ACC112 (cell line): ENCODE measurements at regions not wholly inside any gene's neighbourhood (a gene's known extent, or its start where the extent isn't known, plus 50 kb on each side); places are given as distances from the start of the nearest gene placed in this dataset.

Source experiments
- H2AFZ ChIP-seq: fragments of 200-600 bp; sonication (generic); one replicate; pipeline ENCODE4 v1.6.0; 2017; ENCODE audit warnings: antibody characterized with exemption, low read length; ENCODE audit not compliant: unreplicated experiment
- H3K27ac ChIP-seq: fragments of 200-600 bp; sonication (generic); 2 replicates; pipeline ENCODE4 v1.5.1; 2014; ENCODE audit warnings: low read depth, mild to moderate bottlenecking, antibody characterized with exemption, low read length, moderate library complexity
- H3K27me3 ChIP-seq: fragments of 200-600 bp; sonication (generic); 2 replicates; pipeline ENCODE4 v1.6.1; 2014; ENCODE audit warnings: mild to moderate bottlenecking, antibody characterized with exemption, low read length, moderate library complexity, mixed read lengths; ENCODE audit not compliant: insufficient read depth
- H3K36me3 ChIP-seq: fragments of 200-600 bp; sonication (generic); 2 replicates; pipeline ENCODE4 v1.6.1; 2016; ENCODE audit warnings: mild to moderate bottlenecking, antibody characterized with exemption, low read length, moderate library complexity, mixed read lengths; ENCODE audit not compliant: insufficient read depth
- H3K4me1 ChIP-seq: fragments of 200-600 bp; sonication (generic); one replicate; pipeline ENCODE4 v1.6.1; 2016; ENCODE audit warnings: low read length, mixed read lengths; ENCODE audit not compliant: insufficient read depth, unreplicated experiment, control insufficient read depth
- H3K4me3 ChIP-seq: fragments of 200-600 bp; sonication (generic); 2 replicates; pipeline ENCODE4 v1.5.1; 2014; ENCODE audit warnings: mild to moderate bottlenecking, low read depth, low read length
- H3K79me2 ChIP-seq: fragments of 200-600 bp; sonication (generic); one replicate; pipeline ENCODE4 v1.6.0; 2016; ENCODE audit warnings: low read length; ENCODE audit not compliant: control insufficient read depth, unreplicated experiment, insufficient read depth

- H2AFZ ChIP-seq, result no peak overlapping the region
- no peaks in the 10 kb centered on the region for H3K36me3 ChIP-seq
- no peaks in the 10 kb centered on the region for H3K79me2 ChIP-seq
- H3K4me3 ChIP-seq, result no peak overlapping the region
- H3K27ac ChIP-seq, result no peak overlapping the region
- H3K4me1 ChIP-seq, result no peaks in the 10 kb centered on the region
- no peaks in the 10 kb centered on the region for H3K27me3 ChIP-seq
Measured at GRCh38 chr4:83837614-83838308, 301.9 kb downstream of the GPAT3 start.

GRCh38 chr4:83833920-83834319 is 298.0 kb downstream of the GPAT3 start:
- Histone ChIP-seq H3K27ac (no peak overlapping the region), H3K79me2 (no peaks in the 10 kb centered on the region), H3K27me3 (no peaks in the 10 kb centered on the region), H2AFZ (no peak overlapping the region), H3K36me3 (no peaks in the 10 kb centered on the region), H3K4me3 (no peak overlapping the region), H3K4me1 (no peaks in the 10 kb centered on the region)

GRCh38 chr4:83832110-83832825 is 296.4 kb downstream of the GPAT3 start:
- Histone ChIP-seq H3K27me3 (no peaks in the 10 kb centered on the region), H3K79me2 (no peaks in the 10 kb centered on the region), H3K27ac (no peak overlapping the region), H3K4me3 (no peak overlapping the region), H3K36me3 (no peaks in the 10 kb centered on the region), H3K4me1 (no peaks in the 10 kb centered on the region), H2AFZ (no peak overlapping the region)

- no peak overlapping the region for H3K27ac ChIP-seq
Measured at GRCh38 chr4:83831588-83831987, 295.7 kb downstream of the GPAT3 start.

GRCh38 chr4:83830138-83830888 is 294.4 kb downstream of the GPAT3 start:
- H3K4me1 ChIP-seq, result no peaks in the 10 kb centered on the region
- H3K4me3 ChIP-seq, result no peak overlapping the region
- no peaks in the 10 kb centered on the region for H3K79me2 ChIP-seq
- no peak overlapping the region for H3K27ac ChIP-seq
- H3K27me3 ChIP-seq, result no peaks in the 10 kb centered on the region
- no peaks in the 10 kb centered on the region for H3K36me3 ChIP-seq
- no peak overlapping the region for H2AFZ ChIP-seq

More at GRCh38 chr4:83831588-83831987, 295.7 kb downstream of the GPAT3 start:
- Histone ChIP-seq H3K79me2 (no peaks in the 10 kb centered on the region), H3K36me3 (no peaks in the 10 kb centered on the region), H3K4me1 (no peaks in the 10 kb centered on the region), H3K4me3 (no peak overlapping the region), H2AFZ (no peak overlapping the region), H3K27me3 (no peaks in the 10 kb centered on the region)

GRCh38 chr4:83828601-83829000 is 292.7 kb downstream of the GPAT3 start:
- H3K4me1 ChIP-seq, result no peaks in the 10 kb centered on the region
- no peak overlapping the region for H2AFZ ChIP-seq
- H3K79me2 ChIP-seq, result no peaks in the 10 kb centered on the region
- no peak overlapping the region for H3K4me3 ChIP-seq
- H3K36me3 ChIP-seq, result no peaks in the 10 kb centered on the region
- H3K27ac ChIP-seq, result no peak overlapping the region
- H3K27me3 ChIP-seq, result no peaks in the 10 kb centered on the region

GRCh38 chr4:83821493-83821892 is 285.6 kb downstream of the GPAT3 start:
- H3K4me1 ChIP-seq, result no peaks in the 10 kb centered on the region
- H3K27ac ChIP-seq, result no peak overlapping the region
- H3K79me2 ChIP-seq, result no peaks in the 10 kb centered on the region
- no peaks in the 10 kb centered on the region for H3K36me3 ChIP-seq
- no peak overlapping the region for H3K4me3 ChIP-seq
- H3K27me3 ChIP-seq, result no peaks in the 10 kb centered on the region
- no peak overlapping the region for H2AFZ ChIP-seq

- no peaks in the 10 kb centered on the region for H3K4me1 ChIP-seq
- H3K27ac ChIP-seq, result no peak overlapping the region
- no peaks in the 10 kb centered on the region for H3K36me3 ChIP-seq
- no peak overlapping the region for H2AFZ ChIP-seq
- H3K79me2 ChIP-seq, result no peaks in the 10 kb centered on the region
- H3K4me3 ChIP-seq, result no peak overlapping the region
- H3K27me3 ChIP-seq, result no peaks in the 10 kb centered on the region
Measured at GRCh38 chr4:83819582-83819981, 283.7 kb downstream of the GPAT3 start.

GRCh38 chr4:83810428-83810827 is 274.5 kb downstream of the GPAT3 start:
- H3K4me1 ChIP-seq, result no peaks in the 10 kb centered on the region
- H2AFZ ChIP-seq, result no peak overlapping the region
- H3K79me2 ChIP-seq, result no peaks in the 10 kb centered on the region
- no peaks in the 10 kb centered on the region; the same call in none of the 2 replicates for H3K27me3 ChIP-seq
- H3K4me3 ChIP-seq, result no peak overlapping the region
- H3K27ac ChIP-seq, result no peak overlapping the region
- no peaks in the 10 kb centered on the region for H3K36me3 ChIP-seq

GRCh38 chr4:83809581-83809980 is 273.7 kb downstream of the GPAT3 start:
- no peak overlapping the region for H3K27ac ChIP-seq
- no peaks in the 10 kb centered on the region for H3K4me1 ChIP-seq
- H3K4me3 ChIP-seq, result no peak overlapping the region
- no peaks in the 10 kb centered on the region; the same call in none of the 2 replicates for H3K27me3 ChIP-seq
- H3K79me2 ChIP-seq, result no peaks in the 10 kb centered on the region
- H3K36me3 ChIP-seq, result no peaks in the 10 kb centered on the region
- no peak overlapping the region for H2AFZ ChIP-seq
